ENCODE measurements at regions not wholly inside any gene's neighbourhood (a gene's known extent, or its start where the extent isn't known, plus 50 kb on each side); places are given as distances from the start of the nearest gene placed in this dataset.

GRCh38 chr22:49363526-49364230 lies 464.0 kb downstream of the BRD1 start:
- no peak overlapping the region for H3K4me3 Mint-ChIP-seq
- intact Hi-C loops (cut with micrococcal nuclease), result no loop called here
- Histone ChIP-seq H3K4me3 (ENCODE audit: low read length) (no peak overlapping the region), H3K27ac (ENCODE audit: low read length) (no peak overlapping the region), H3K9me3 (ENCODE audit: control insufficient read depth, insufficient read depth, low read length) (no peaks in the 10 kb centered on the region), H3K27me3 (ENCODE audit: control insufficient read depth, insufficient read depth, low read length) (no peaks in the 10 kb centered on the region), H3K36me3 (ENCODE audit: control insufficient read depth, insufficient read depth, low read length) (no peaks in the 10 kb centered on the region), H3K4me1 (ENCODE audit: control insufficient read depth, insufficient read depth, low read length) (no peaks in the 10 kb centered on the region)
- no peaks in the 10 kb centered on the region for H3K9me3 Mint-ChIP-seq
- H3K36me3 Mint-ChIP-seq, result no peaks in the 10 kb centered on the region
- H3K27me3 Mint-ChIP-seq (ENCODE audit: low read depth in 2 of 2), result peaks cover 6 to 14% of the 10 kb centered on the region in 2 donors
- no peak for TF ChIP-seq CTCF (IDR thresholded peaks at IDR 0.05)
- DNase-seq, result no peak
- ATAC-seq, result no peak
- no peak overlapping the region for H3K27ac Mint-ChIP-seq
- H3K4me1 Mint-ChIP-seq, result no peaks in the 10 kb centered on the region
- 93% methylated on average over 27 of the region's 27 CpGs for WGBS (ENCODE audit: insufficient coverage)

- H3K36me3 Mint-ChIP-seq, result no peaks in the 10 kb centered on the region
- Histone ChIP-seq H3K9me3 (ENCODE audit: control insufficient read depth, insufficient read depth, low read length) (no peaks in the 10 kb centered on the region), H3K27me3 (ENCODE audit: control insufficient read depth, insufficient read depth, low read length) (no peaks in the 10 kb centered on the region), H3K36me3 (ENCODE audit: control insufficient read depth, insufficient read depth, low read length) (no peaks in the 10 kb centered on the region), H3K27ac (ENCODE audit: low read length) (no peak overlapping the region), H3K4me3 (ENCODE audit: low read length) (no peak overlapping the region), H3K4me1 (ENCODE audit: control insufficient read depth, insufficient read depth, low read length) (no peaks in the 10 kb centered on the region)
- no peak for TF ChIP-seq CTCF (IDR thresholded peaks at IDR 0.05)
- WGBS (ENCODE audit: insufficient coverage), result 80% methylated on average over 13 of the region's 13 CpGs
- no peak overlapping the region for H3K4me3 Mint-ChIP-seq
- DNase-seq, result no peak
- H3K9me3 Mint-ChIP-seq, result no peaks in the 10 kb centered on the region
- ATAC-seq, result no peak
- no peak overlapping the region for H3K27ac Mint-ChIP-seq
- intact Hi-C loops (cut with micrococcal nuclease), result no loop called here
- no peaks in the 10 kb centered on the region for H3K4me1 Mint-ChIP-seq
- peaks cover 6 to 14% of the 10 kb centered on the region in 2 donors for H3K27me3 Mint-ChIP-seq (ENCODE audit: low read depth in 2 of 2)
Measured at GRCh38 chr22:49362211-49362839, 465.3 kb downstream of the BRD1 start.

GRCh38 chr22:49361164-49361563 lies 466.5 kb downstream of the BRD1 start:
- TF ChIP-seq CTCF (IDR thresholded peaks at IDR 0.05), result no peak
- Histone ChIP-seq H3K9me3 (ENCODE audit: control insufficient read depth, insufficient read depth, low read length) (no peaks in the 10 kb centered on the region), H3K4me1 (ENCODE audit: control insufficient read depth, insufficient read depth, low read length) (no peaks in the 10 kb centered on the region), H3K36me3 (ENCODE audit: control insufficient read depth, insufficient read depth, low read length) (no peaks in the 10 kb centered on the region), H3K4me3 (ENCODE audit: low read length) (no peak overlapping the region), H3K27ac (ENCODE audit: low read length) (no peak overlapping the region), H3K27me3 (ENCODE audit: control insufficient read depth, insufficient read depth, low read length) (no peaks in the 10 kb centered on the region)
- Mint-ChIP-seq H3K27ac (no peak overlapping the region), H3K36me3 (no peaks in the 10 kb centered on the region), H3K4me1 (no peaks in the 10 kb centered on the region), H3K9me3 (no peaks in the 10 kb centered on the region), H3K4me3 (no peak overlapping the region), H3K27me3 (ENCODE audit: low read depth in 2 of 2) (peaks cover 14 to 18% of the 10 kb centered on the region in 2 donors)
- intact Hi-C loops (cut with micrococcal nuclease), result no loop called here
- WGBS (ENCODE audit: insufficient coverage), result 100% methylated on average over 1 of the region's 4 CpGs
- DNase-seq, result no peak
- no peak for ATAC-seq
